ENCODE measurements at regions not wholly inside any gene's neighbourhood (a gene's known extent, or its start where the extent isn't known, plus 50 kb on each side); places are given as distances from the start of the nearest gene placed in this dataset.

GRCh38 chr14:42004321-42004720, 397.6 kb downstream of the LRFN5 start:
- no peak overlapping the region for H3K27ac ChIP-seq
- no peaks in the 10 kb centered on the region for H3K36me3 ChIP-seq
- H3K27me3 ChIP-seq (replicated peaks; ENCODE audit: insufficient read depth): no peaks in the 10 kb centered on the region
- DNase-seq (ENCODE audit: low spot score) (no peak), ATAC-seq (ENCODE audit: insufficient number of reproducible peaks, low FRiP score, low read depth) (no peak)
- no peaks in the 10 kb centered on the region for H3K4me1 ChIP-seq (ENCODE audit: control insufficient read depth in 1 of 2, low read depth in 2 of 2)
- no peaks in the 10 kb centered on the region for H3K9me3 ChIP-seq
- no peak for TF ChIP-seq CTCF (IDR thresholded peaks at IDR 0.05)
- no peak overlapping the region for H3K4me3 ChIP-seq

GRCh38 chr14:42002141-42002540, 395.5 kb downstream of the LRFN5 start:
- Histone ChIP-seq H3K27ac (no peak overlapping the region), H3K4me3 (no peak overlapping the region), H3K27me3 (replicated peaks; ENCODE audit: insufficient read depth) (no peaks in the 10 kb centered on the region), H3K9me3 (no peaks in the 10 kb centered on the region), H3K4me1 (ENCODE audit: control insufficient read depth in 1 of 2, low read depth in 2 of 2) (no peaks in the 10 kb centered on the region), H3K36me3 (no peaks in the 10 kb centered on the region)
- DNase-seq (ENCODE audit: low spot score) (no peak), ATAC-seq (ENCODE audit: insufficient number of reproducible peaks, low FRiP score, low read depth) (no peak)
- TF ChIP-seq CTCF (IDR thresholded peaks at IDR 0.05): no peak

- DNase-seq (ENCODE audit: low spot score): no peak
- no peaks in the 10 kb centered on the region for H3K9me3 ChIP-seq
- ATAC-seq (ENCODE audit: insufficient number of reproducible peaks, low FRiP score, low read depth): no peak
- no peak for TF ChIP-seq CTCF (IDR thresholded peaks at IDR 0.05)
- no peaks in the 10 kb centered on the region for H3K27me3 ChIP-seq (replicated peaks; ENCODE audit: insufficient read depth)
- no peaks in the 10 kb centered on the region for H3K4me1 ChIP-seq (ENCODE audit: control insufficient read depth in 1 of 2, low read depth in 2 of 2)
- H3K27ac ChIP-seq: no peak overlapping the region
- H3K36me3 ChIP-seq: no peaks in the 10 kb centered on the region
- H3K4me3 ChIP-seq: no peak overlapping the region
Observed at GRCh38 chr14:42001431-42001830, 394.8 kb downstream of the LRFN5 start.

- Histone ChIP-seq H3K36me3 (no peaks in the 10 kb centered on the region), H3K27me3 (replicated peaks; ENCODE audit: insufficient read depth) (no peaks in the 10 kb centered on the region), H3K4me3 (no peak overlapping the region), H3K9me3 (no peaks in the 10 kb centered on the region), H3K4me1 (ENCODE audit: control insufficient read depth in 1 of 2, low read depth in 2 of 2) (no peaks in the 10 kb centered on the region), H3K27ac (no peak overlapping the region)
- DNase-seq (ENCODE audit: low spot score) (no peak), ATAC-seq (ENCODE audit: insufficient number of reproducible peaks, low FRiP score, low read depth) (no peak)
- no peak for TF ChIP-seq CTCF (IDR thresholded peaks at IDR 0.05)
Observed at GRCh38 chr14:42000450-42000849, 393.8 kb downstream of the LRFN5 start.

GRCh38 chr14:41993687-41994086, 387.0 kb downstream of the LRFN5 start:
- TF ChIP-seq CTCF (IDR thresholded peaks at IDR 0.05): no peak
- DNase-seq (ENCODE audit: low spot score) (no peak), ATAC-seq (ENCODE audit: insufficient number of reproducible peaks, low FRiP score, low read depth) (no peak)
- no peaks in the 10 kb centered on the region for H3K36me3 ChIP-seq
- no peak overlapping the region for H3K4me3 ChIP-seq
- no peaks in the 10 kb centered on the region for H3K9me3 ChIP-seq
- H3K27ac ChIP-seq: no peak overlapping the region
- H3K4me1 ChIP-seq (ENCODE audit: control insufficient read depth in 1 of 2, low read depth in 2 of 2): no peaks in the 10 kb centered on the region
- no peaks in the 10 kb centered on the region for H3K27me3 ChIP-seq (replicated peaks; ENCODE audit: insufficient read depth)

All from thoracic aorta (tissue), 2 donors.